Activated CD8-positive, alpha-beta memory T cell treated with anti-CD3 and anti-CD28 coated beads, Interleukin-2, amount 50 U/mL, for 1 hour (primary cell): ENCODE measurements at regions not wholly inside any gene's neighbourhood (a gene's known extent, or its start where the extent isn't known, plus 50 kb on each side); places are given as distances from the start of the nearest gene placed in this dataset.
"Not testable (repeated sequence)": the region's sequence is repeated elsewhere in the genome, so short reads cannot be mapped to it uniquely, and the experiment has no call there.

ENCODE experiments used
- DNase-seq: peaks from one replicate; pipeline ENCODE4 v3.0.0-alpha.2; 2020; ENCODE audit errors: extremely low read depth

- DNase-seq = no peak
Measured at GRCh38 chr1:43042773-43043457, 84.2 kb upstream of the SLC2A1 start.

GRCh38 chr1:43042127-43042526 lies 83.5 kb upstream of the SLC2A1 start:
- no peak for DNase-seq

- DNase-seq = no peak
Measured at GRCh38 chr1:43041591-43041990, 82.9 kb upstream of the SLC2A1 start.

- DNase-seq = no peak
Measured at GRCh38 chr1:43039228-43040055, 80.8 kb upstream of the SLC2A1 start.

DNA sequence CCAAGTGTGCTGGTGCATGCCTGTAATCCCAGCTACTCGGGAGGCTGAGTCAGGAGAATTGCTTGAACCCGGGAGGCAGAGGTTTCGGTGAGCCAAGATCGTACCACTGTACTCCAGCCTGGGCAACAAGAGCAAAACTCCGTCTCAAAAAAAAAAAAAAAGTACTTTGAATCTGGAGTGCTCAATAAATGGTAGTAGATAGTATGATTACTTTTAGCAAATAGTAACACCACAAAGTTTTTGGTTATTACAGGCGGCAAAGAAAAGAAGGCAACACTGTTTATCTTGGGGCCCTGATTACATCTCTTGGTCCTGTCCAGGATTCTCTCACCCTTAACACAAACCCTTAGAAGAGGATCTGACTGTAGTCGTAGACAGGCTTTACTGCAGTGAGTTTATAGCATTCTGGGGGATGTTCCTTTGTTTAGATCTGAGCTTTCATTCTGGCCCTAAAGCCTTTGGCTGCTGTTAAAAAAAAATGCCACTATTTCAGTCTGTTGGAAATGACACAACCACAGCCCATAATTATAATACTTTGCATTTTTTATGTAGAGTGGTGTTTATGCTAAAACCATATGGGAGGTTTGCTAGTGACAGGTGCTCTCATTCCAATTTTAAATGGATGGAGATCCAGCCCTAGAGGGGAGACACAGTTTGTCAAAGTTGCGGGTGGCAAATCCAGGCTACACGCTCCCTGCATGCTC lies 79.7 kb upstream of the SLC2A1 start:
- no peak for DNase-seq

- no peak for DNase-seq
Measured at GRCh38 chr1:43037466-43037865, 78.8 kb upstream of the SLC2A1 start.

DNA sequence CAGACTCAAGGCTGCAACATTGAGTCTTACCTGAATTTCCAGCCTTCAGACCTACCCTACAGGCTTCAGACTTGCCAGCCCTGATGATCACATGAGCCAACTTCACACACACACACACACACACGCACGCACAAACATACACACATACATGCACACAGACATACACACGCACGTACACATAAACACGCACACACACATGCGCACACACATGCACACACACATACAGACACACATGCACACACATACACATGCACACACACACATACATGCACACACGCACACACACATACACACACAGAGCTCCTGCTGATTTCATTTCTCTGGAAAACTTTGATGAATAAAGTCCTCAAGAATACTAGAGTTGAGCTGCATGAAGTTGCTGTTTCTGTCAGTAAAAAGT lies 78.3 kb upstream of the SLC2A1 start:
- no peak for DNase-seq

DNA sequence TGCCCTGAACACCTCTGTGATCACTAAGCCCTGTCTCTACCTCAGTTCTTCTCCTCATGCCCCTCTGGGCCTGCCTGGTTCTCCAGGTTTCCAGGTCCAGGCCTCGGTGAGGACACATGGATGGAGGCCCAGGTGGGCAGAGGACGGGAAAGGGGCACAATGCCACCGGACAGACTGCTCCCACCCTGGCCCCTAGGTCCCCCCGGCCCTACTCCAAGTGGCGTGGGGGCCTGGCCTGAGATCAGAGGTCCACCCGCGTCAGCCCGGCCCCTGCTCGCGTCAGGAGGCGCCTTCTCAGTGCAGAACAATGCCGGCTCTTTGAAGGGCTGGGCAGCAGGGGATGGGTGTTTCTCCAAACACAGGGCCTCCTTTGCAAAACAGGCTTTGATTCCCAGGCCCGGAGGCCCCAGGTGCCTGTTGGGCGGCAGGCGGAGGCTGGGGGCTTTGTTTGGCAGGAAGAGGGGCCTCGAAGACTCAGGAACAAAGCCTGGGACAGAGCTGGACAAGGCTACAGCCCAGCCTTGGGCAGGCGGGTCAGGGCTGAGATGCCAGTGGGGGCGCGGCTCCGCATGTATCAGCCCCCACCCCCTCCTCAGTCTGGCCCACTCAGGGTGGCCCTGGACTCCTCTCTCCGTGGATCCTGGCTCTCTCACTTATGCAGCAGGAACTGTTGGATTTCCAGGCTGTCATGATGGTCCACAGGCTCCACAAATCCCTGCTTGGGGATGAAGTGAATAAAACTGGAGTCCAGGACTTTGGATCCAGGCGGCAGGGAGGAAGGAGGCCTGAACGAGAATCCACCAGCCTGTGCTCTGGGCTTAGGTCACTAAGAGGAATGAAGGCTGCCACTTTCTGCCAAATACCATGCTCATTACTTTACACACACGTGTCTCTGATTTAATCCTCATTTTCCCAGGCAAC lies 77.4 kb upstream of the SLC2A1 start:
- no peak for DNase-seq

GRCh38 chr1:43034778-43035177 lies 76.1 kb upstream of the SLC2A1 start:
- DNase-seq = no peak

DNA sequence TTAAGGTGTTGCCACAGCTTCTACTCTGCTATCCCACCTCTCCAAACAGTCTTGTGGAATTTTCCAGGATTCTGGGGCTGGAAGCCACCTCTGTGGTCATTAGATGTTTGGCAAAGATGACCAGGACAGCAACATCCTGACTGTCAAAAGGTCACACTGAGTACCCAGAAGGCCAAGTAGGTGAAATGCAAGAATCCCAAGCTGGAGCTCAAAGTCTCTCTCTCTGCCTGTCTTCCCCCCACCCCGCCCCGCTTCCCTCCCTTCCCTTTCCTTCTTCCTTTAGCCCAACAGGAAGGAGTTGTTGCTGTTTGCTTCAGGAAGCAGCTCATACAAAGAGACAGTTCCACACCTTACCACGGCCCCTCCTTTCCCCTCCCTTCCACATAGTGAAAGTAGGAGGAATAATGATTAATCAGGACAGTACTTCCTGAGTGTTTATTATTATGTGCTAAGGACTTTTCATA lies 75.6 kb upstream of the SLC2A1 start:
- no peak for DNase-seq

DNA sequence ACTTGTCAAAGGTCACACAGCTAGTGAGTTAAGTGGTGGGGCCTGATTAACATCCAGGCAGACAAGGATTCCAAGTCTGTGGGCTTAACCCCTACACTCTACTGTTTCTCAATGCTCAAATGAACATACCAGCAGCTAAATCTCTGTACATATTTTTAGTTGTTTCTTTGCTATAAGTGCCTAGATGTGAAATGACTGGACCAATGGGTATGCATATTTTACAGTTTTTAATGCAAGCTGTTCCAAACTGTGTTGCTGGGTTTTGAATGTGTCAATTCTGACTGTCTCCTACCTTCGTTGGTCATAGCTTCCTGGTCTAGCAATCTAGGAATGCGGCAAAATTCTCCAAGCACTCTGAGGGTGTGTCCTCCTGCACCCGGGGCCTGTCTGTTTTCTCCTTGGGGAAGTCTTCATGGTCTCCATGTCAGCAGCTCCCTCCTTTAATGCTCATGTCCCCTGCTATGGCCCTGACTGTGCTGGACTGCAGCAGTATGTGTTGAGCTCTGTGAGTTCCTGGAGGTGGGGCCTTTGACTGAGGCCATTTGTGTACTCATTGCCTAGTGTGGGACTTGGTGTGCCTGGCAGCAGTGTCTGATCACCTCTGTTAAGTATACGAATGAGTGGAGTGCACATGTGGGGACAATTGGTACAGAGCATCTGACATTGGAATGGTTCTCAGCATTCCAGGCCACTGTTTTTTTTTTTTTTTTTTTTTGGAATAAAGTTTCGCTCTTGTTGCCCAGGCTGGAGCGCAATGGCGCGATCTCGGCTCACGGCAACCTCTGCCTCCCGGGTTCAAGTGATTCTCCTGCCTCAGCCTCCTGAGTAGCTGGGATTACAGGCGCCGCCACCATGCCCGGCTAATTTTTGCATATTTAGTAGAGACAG lies 72.9 kb upstream of the SLC2A1 start:
- no peak for DNase-seq

DNA sequence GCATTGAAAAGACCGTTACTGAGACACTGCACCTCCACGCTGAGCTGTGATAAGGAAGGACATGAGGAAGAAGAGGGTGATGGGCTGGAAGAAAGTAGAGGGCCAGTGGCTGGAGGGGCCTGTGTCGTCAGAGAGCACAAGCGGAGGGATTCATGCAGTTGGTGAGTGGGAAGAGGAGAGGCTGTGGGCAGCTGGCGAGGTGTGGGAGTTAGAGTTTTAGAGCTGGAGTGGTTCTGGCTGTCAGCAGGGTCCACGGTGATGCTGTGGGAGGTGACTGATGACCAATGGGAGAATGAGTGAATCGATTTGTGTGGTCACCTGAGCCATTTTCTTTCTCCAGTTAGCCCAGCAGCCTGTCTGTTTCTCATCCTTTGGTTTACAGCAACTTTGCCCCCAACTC lies 66.2 kb upstream of the SLC2A1 start:
- no peak for DNase-seq

DNA sequence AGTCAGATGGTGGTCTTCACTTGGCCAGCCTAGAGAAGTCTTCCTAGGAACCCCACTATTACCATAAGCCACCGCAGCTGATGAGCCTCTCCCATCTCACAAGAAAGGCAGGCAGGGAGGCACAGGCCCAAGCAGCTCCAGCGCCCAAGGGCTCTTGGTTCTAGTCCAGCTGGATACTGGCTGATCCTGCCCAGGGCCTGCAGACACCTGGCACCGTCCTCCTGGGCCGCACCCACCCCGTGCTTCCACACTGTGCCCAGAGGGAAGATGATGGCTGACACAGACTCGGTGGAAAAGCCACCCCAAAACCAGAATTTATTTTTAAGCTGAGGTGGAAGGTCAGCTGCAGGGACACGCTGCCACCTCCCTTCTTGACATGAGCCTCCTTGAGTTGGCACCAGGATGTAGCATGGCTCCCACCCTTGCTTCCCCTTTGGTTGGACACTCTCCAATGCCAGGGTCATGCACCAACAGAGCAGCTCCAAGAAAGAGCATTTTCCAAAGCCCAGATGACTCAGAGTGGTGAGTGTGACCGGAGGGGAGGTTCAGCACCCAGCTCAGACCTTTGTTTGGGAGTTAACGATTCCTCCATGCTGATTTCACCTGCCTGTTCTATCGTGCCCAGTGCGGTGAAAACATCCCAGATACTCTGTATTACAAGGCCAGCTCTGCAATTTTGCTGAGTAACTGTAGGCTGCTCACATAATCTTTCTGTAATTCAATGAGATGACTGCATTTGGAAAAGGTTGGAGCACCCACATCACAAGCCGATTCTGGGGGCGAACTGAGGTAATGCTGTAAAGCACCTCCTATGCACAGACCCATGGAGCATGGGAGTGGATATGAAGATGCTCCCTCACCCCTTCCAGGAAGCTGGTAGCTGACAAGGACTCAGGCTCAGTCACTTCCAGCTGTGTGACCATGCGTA lies 63.1 kb upstream of the SLC2A1 start:
- DNase-seq = no peak

- no peak for DNase-seq
Measured at GRCh38 chr1:43019226-43019625, 60.6 kb upstream of the SLC2A1 start.

DNA sequence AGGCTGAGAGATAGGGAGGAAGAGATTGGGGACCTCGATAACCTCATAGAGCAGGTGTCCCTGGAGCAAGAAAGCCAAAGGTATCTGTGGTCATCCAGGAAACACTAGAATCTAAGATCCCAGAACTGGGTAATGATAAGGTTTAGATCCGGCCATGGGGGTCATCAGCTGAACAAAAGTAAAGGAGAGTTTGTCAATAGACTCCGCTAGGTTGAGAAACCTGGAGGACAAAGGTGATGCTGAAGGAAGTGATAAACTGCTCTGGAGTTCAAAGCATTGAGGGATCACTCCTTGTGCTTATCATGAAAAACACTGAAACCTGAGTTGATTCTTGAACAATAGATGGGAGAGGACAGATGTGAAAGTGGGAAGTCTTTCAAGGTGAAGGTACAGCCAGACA lies 59.5 kb upstream of the SLC2A1 start:
- DNase-seq = no peak

DNA sequence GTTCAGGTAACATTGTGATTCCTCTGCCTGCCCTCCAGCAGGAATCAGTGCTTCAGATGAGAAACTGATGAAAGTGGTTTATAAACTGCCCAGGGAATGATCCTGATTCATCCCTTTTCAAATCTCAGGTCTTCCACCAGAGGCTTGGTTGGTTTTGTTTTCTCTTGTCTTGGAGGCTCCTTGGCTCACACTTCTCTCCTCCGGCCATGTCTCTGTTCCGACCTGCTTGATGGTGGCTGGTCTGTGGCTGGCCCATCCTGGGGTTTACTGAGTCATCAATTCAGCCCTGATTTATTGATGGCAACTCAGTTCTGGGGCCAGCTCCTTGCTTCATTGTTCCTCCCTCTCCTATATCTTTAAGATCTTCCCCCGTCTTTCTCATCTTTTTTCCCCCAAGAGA lies 56.6 kb upstream of the SLC2A1 start:
- no peak for DNase-seq

DNA sequence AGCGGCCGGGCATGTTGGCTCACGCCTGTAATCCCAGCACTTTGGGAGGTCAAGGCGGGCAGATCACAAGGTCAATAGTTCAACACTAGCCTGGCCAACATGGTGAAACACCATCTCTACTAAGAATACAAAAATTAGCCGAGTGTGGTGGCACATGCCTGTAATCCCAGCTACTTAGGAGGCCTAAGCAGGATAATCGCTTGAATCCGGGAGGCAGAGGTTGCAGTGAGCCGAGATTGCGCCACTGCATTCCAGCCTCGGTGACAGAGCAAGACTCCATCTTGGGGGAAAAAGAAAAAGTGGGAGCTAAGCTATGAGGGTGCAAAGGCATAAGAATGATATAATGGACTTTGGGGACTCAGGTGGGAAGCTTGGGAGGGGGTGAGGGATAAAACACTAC lies 55.9 kb upstream of the SLC2A1 start:
- DNase-seq = not testable (repeated sequence)

- DNase-seq = no peak
Measured at GRCh38 chr1:43011020-43011419, 52.4 kb upstream of the SLC2A1 start.

GRCh38 chr1:43009274-43009673 lies 50.6 kb upstream of the SLC2A1 start:
- DNase-seq = no peak
